GM12872 (cell line): ENCODE measurements at regions not wholly inside any gene's neighbourhood (a gene's known extent, or its start where the extent isn't known, plus 50 kb on each side); places are given as distances from the start of the nearest gene placed in this dataset.
A peak's percentile ranks its signal among the peaks of the same experiment; 100 is the strongest.

Experiments
- CTCF ChIP-seq: IDR thresholded peaks from 3 replicates; pipeline ENCODE4 v1.5.1; 2011; ENCODE audit warnings: low read depth, mild to moderate bottlenecking, low read length, moderate library complexity; ENCODE audit not compliant: insufficient read depth

GRCh38 chr4:180571516-180572055 lies 1671.6 kb upstream of the TENM3 start:
- no peak for TF ChIP-seq CTCF

- no peak for TF ChIP-seq CTCF
These were observed 1665.0 kb upstream of the TENM3 start for GRCh38 chr4:180578175-180578574.

DNA sequence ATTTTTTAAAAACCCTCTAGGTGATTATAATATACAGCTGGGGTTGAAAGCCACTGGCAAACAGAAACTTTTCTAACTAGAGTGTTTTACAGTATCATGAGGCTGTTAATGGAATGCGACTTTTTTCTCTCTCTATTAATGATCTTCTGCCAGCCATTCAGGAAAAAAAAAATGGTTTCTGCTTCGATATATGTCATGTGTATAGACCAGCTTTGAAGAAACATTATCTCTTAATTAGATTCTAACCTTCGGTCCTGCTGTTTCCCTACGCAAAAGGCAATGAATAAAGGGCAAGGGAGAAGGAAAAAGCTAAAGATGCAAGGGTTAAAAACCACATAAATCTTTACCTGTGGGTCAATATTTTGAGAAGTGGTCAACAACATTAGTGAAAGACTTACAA lies 1662.1 kb upstream of the TENM3 start:
- TF ChIP-seq CTCF: no peak

- peak; percentile 10; the same call in 1 of the 3 replicates for TF ChIP-seq CTCF
These were observed 1655.8 kb upstream of the TENM3 start for GRCh38 chr4:180587379-180587778.

- TF ChIP-seq CTCF: no peak
These were observed 1653.6 kb upstream of the TENM3 start for GRCh38 chr4:180589575-180589974.

- no peak for TF ChIP-seq CTCF
These were observed 1646.2 kb upstream of the TENM3 start for GRCh38 chr4:180596888-180597483.

- no peak for TF ChIP-seq CTCF
These were observed 1644.9 kb upstream of the TENM3 start for GRCh38 chr4:180598281-180598680.
